Gastroesophageal sphincter (tissue), 4 donors: ENCODE measurements at regions not wholly inside any gene's neighbourhood (a gene's known extent, or its start where the extent isn't known, plus 50 kb on each side); places are given as distances from the start of the nearest gene placed in this dataset.

ENCODE experiments used
- ATAC-seq: fragments of 150-250 bp; one replicate; pipeline ENCODE4 v1.9.1; 2016; ENCODE audit warnings: mild to moderate bottlenecking, moderate library complexity
- H3K27ac ChIP-seq, 4 donors: fragments of 200-600 bp; sonication (generic) in 3 of 4; 1 replicate in 3 of 4; 2 replicates in 1 of 4; pipeline ENCODE4 v1.5.1; 2016 to 2019
- H3K27me3 ChIP-seq: fragments of 200-600 bp; sonication (generic); one replicate; pipeline ENCODE4 v1.5.1; 2019
- H3K36me3 ChIP-seq, 2 donors: fragments of 200-600 bp; sonication (generic); one replicate each; pipeline ENCODE4 v1.5.1; 2019; ENCODE audit warnings: control low read depth in 1 of 2
- H3K4me1 ChIP-seq, 3 donors: fragments of 200-600 bp; sonication (generic); 1 replicate in 2 of 3; 2 replicates in 1 of 3; pipeline ENCODE4 v1.5.1; 2016 to 2019; ENCODE audit warnings: control low read depth in 2 of 3
- H3K4me3 ChIP-seq, 2 donors: fragments of 200-600 bp; sonication (generic); one replicate each; pipeline ENCODE4 v1.5.1; 2019; ENCODE audit warnings: mild to moderate bottlenecking in 1 of 2, moderate library complexity in 1 of 2
- H3K9me3 ChIP-seq, 3 donors: fragments of 200-600 bp; sonication (generic); one replicate each; pipeline ENCODE4 v1.5.1; 2017 to 2019; ENCODE audit warnings: control low read depth in 2 of 3
- CTCF ChIP-seq, 4 experiments: fragments of 200-600 bp in 2 of 4; fragments of 450-650 bp in 2 of 4; sonication (generic) in 1 of 4; IDR thresholded peaks; one replicate each; pipeline ENCODE4 v1.5.1; 2017 to 2019; ENCODE audit warnings: antibody characterized with exemption in 4 of 4, mild to moderate bottlenecking in 2 of 4, moderate library complexity in 2 of 4
- EP300 ChIP-seq: sonication (generic); formaldehyde crosslinking; IDR thresholded peaks from one replicate; pipeline ENCODE4 v1.6.1; 2017; ENCODE audit warnings: antibody characterized with exemption, mild to moderate bottlenecking
- POLR2A ChIP-seq, 2 donors: fragments of 450-650 bp; IDR thresholded peaks; one replicate each; pipeline ENCODE4 v1.6.1; 2017; ENCODE audit warnings: antibody characterized with exemption in 2 of 2, mild to moderate bottlenecking in 2 of 2, moderate library complexity in 1 of 2
- POLR2AphosphoS5 ChIP-seq: sonication (generic); formaldehyde crosslinking; IDR thresholded peaks from one replicate; pipeline ENCODE4 v1.6.1; 2017; ENCODE audit warnings: antibody characterized with exemption
- WGBS, 2 donors: methylation state at CpG; one replicate each; pipeline ENCODE4 v1.1.5; 2018; ENCODE audit warnings: low coverage in 1 of 2; 5-methylcytosine and 5-hydroxymethylcytosine counted together

- Histone ChIP-seq H3K36me3 (no peaks in the 10 kb centered on the region), H3K4me3 (no peak overlapping the region), H3K9me3 (peaks cover 0 to 6% (median 0%) of the 10 kb centered on the region in 3 donors), H3K27me3 (no peaks in the 10 kb centered on the region), H3K4me1 (no peaks in the 10 kb centered on the region), H3K27ac (no peak overlapping the region)
- TF ChIP-seq POLR2AphosphoS5: no peak
- TF ChIP-seq EP300: no peak
- WGBS, 2 donors: 100% methylated on average over 2 of the region's 2 CpGs; no CpG with 5 or more reads in 1 of the 2 donors
- no peak for ATAC-seq
These were observed 2075.1 kb upstream of the CDH9 start for GRCh38 chr5:29113516-29113915.

GRCh38 chr5:29099585-29099984, 2061.2 kb upstream of the CDH9 start:
- Histone ChIP-seq H3K36me3 (no peaks in the 10 kb centered on the region), H3K4me3 (no peak overlapping the region), H3K4me1 (no peaks in the 10 kb centered on the region), H3K27me3 (no peaks in the 10 kb centered on the region), H3K27ac (no peak overlapping the region), H3K9me3 (no peaks in the 10 kb centered on the region)
- WGBS, 2 donors: 82 to 100% methylated on average over 3 of the region's 3 CpGs
- TF ChIP-seq POLR2A (IDR thresholded peaks at IDR 0.05) (no peak), EP300 (no peak), POLR2AphosphoS5 (no peak), CTCF (IDR thresholded peaks at IDR 0.05) (no peak)
- ATAC-seq: no peak

GRCh38 chr5:29089591-29090130, 2051.3 kb upstream of the CDH9 start:
- 45 to 100% methylated on average over 1 of the region's 1 CpG for WGBS, 2 donors

GRCh38 chr5:29085142-29085541, 2046.8 kb upstream of the CDH9 start:
- H3K36me3 ChIP-seq: no peaks in the 10 kb centered on the region
- H3K27ac ChIP-seq: no peak overlapping the region
- no peak for ATAC-seq
- H3K9me3 ChIP-seq: no peaks in the 10 kb centered on the region
- 80 to 90% methylated on average over 1 to 2 of the region's 2 CpGs for WGBS, 2 donors
- no peaks in the 10 kb centered on the region for H3K27me3 ChIP-seq
- no peak overlapping the region for H3K4me3 ChIP-seq
- no peaks in the 10 kb centered on the region for H3K4me1 ChIP-seq
- TF ChIP-seq CTCF (IDR thresholded peaks at IDR 0.05): no peak
- no peak for TF ChIP-seq EP300
- no peak for TF ChIP-seq POLR2AphosphoS5
- TF ChIP-seq POLR2A (IDR thresholded peaks at IDR 0.05): no peak

More at GRCh38 chr5:29089591-29090130, 2051.3 kb upstream of the CDH9 start:
- Histone ChIP-seq H3K4me1 (no peaks in the 10 kb centered on the region), H3K27me3 (no peaks in the 10 kb centered on the region), H3K4me3 (no peak overlapping the region), H3K27ac (no peak overlapping the region), H3K9me3 (no peaks in the 10 kb centered on the region), H3K36me3 (no peaks in the 10 kb centered on the region)
- TF ChIP-seq CTCF (IDR thresholded peaks at IDR 0.05) (no peak), EP300 (no peak), POLR2A (IDR thresholded peaks at IDR 0.05) (no peak), POLR2AphosphoS5 (no peak)
- ATAC-seq: no peak

GRCh38 chr5:29079771-29080170, 2041.4 kb upstream of the CDH9 start:
- WGBS, 2 donors: 57 to 100% methylated on average over 1 to 3 of the region's 3 CpGs
- ATAC-seq: no peak
- TF ChIP-seq EP300 (no peak), POLR2AphosphoS5 (no peak)
- Histone ChIP-seq H3K36me3 (no peaks in the 10 kb centered on the region), H3K4me3 (no peak overlapping the region), H3K27ac (no peak overlapping the region), H3K9me3 (no peaks in the 10 kb centered on the region), H3K4me1 (no peaks in the 10 kb centered on the region), H3K27me3 (no peaks in the 10 kb centered on the region)

GRCh38 chr5:29077451-29077850, 2039.1 kb upstream of the CDH9 start:
- Histone ChIP-seq H3K4me3 (no peak overlapping the region), H3K36me3 (no peaks in the 10 kb centered on the region), H3K4me1 (no peaks in the 10 kb centered on the region), H3K9me3 (no peaks in the 10 kb centered on the region), H3K27ac (no peak overlapping the region), H3K27me3 (no peaks in the 10 kb centered on the region)
- no peak for ATAC-seq
- WGBS, 2 donors: 62 to 87% methylated on average over 4 of the region's 5 CpGs
- TF ChIP-seq EP300 (no peak), CTCF (IDR thresholded peaks at IDR 0.05) (no peak), POLR2A (IDR thresholded peaks at IDR 0.05) (no peak), POLR2AphosphoS5 (no peak)
